ENCODE measurements at regions not wholly inside any gene's neighbourhood (a gene's known extent, or its start where the extent isn't known, plus 50 kb on each side); places are given as distances from the start of the nearest gene placed in this dataset.
"Not testable (repeated sequence)": the region's sequence is repeated elsewhere in the genome, so short reads cannot be mapped to it uniquely, and the experiment has no call there.

GRCh38 chrX:40380655-40381488 is 199.9 kb upstream of the ATP6AP2 start:
- no peak for DNase-seq (ENCODE audit: extremely low read depth, low read depth)

DNA sequence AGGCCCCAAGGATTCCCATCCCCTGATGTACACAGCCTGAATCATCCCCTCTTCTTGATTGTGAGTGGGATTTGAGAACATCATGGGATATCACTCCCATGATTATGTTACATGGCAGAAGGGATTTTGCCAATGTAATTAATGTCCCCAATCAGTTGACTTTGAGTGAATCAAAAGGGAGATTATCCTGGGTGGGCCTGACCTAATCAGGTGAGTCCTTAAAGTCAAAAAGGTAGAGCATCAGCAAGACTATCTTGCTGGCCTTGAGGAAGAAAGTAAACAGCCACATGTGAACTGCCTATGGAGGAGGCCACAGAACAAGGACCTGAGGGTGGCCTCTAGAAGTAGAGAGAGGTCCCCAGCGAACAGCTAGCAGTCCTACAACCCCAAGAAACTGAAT is 203.1 kb upstream of the ATP6AP2 start:
- no peak for DNase-seq (ENCODE audit: extremely low read depth, low read depth)

DNA sequence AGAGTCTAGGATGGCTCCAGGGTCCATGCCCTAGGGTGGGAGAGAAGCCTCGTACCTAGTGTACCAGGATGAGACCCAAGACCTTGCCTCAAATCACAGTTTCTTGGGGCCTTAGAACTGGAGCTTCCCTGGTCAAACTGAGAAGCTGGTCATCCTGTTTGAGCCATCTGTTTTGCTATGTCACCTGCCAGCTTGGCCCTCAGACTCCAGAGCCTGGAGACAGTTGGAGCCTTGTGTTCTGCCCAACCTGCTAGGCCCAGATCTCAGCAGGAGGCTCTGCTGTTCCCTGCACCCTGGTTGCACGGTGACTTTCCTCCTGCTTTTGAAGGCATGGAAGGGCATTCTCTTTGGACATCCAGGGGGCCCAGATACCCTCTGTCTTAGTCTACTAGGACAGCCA is 206.3 kb upstream of the ATP6AP2 start:
- no peak for DNase-seq (ENCODE audit: extremely low read depth, low read depth)

DNA sequence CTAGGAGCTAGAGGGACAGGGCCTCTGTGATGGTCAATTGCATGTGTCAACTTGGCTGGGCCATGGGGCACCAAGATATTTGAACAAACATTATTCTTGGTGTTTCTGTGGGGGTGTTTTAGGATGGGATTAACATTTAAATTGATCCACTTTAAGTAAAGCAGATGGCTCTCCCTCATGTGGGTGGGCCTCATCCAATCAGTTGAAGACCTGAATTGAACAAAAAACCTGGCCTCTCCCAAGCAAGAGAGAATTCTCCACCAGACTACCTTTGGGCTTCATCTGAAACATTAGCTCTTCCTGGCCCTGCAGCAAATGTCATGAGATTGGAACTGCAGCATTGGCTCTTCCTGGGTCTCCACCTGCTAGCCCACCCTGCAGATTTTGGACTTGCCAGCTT is 207.1 kb upstream of the ATP6AP2 start:
- no peak for DNase-seq (ENCODE audit: extremely low read depth, low read depth)

DNA sequence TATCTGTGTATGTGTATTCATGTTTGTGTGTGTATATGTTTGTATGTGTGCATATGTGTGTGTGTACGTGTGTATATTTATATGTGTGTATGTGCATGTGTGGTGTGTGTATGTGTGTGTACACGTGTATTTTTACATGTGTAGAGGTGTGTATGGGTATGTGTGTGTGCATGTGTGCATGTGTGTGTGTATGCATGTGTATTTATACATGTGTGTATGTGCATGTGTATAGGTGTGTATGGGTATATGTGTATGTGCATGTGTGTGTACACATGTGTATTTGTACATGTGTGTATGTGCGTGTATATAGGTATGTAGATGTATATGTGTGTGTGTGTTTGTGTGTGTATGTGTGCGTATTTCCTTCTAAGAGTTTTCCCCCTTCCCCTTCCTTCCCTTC is 207.7 kb upstream of the ATP6AP2 start:
- no peak for DNase-seq (ENCODE audit: extremely low read depth, low read depth)

GRCh38 chrX:40371376-40371775 is 209.4 kb upstream of the ATP6AP2 start:
- DNase-seq (ENCODE audit: extremely low read depth, low read depth), result no peak

GRCh38 chrX:40368611-40369061 is 212.1 kb upstream of the ATP6AP2 start:
- DNase-seq (ENCODE audit: extremely low read depth, low read depth), result no peak

GRCh38 chrX:40366661-40367060 is 214.1 kb upstream of the ATP6AP2 start:
- no peak for DNase-seq (ENCODE audit: extremely low read depth, low read depth)

DNA sequence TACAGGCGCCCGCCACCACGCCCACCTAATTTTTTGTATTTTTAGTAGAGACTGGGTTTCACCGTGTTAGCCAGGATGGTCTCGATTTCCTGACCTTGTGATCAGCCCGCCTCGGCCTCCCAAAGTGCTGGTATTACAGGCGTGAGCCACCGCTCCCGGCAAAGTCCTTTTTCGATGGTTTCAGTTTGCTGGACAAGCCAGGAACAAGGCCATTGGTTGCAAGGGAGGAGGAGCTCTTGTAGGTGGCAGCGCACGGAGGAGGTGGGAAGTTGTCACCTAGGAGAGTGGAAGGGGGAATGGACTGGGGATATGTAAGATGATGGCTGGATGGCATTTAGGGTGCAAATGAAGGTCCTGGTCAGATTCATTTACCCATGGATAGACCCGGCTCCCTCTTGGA is 218.5 kb upstream of the ATP6AP2 start:
- DNase-seq (ENCODE audit: extremely low read depth, low read depth), result not testable (repeated sequence)

DNA sequence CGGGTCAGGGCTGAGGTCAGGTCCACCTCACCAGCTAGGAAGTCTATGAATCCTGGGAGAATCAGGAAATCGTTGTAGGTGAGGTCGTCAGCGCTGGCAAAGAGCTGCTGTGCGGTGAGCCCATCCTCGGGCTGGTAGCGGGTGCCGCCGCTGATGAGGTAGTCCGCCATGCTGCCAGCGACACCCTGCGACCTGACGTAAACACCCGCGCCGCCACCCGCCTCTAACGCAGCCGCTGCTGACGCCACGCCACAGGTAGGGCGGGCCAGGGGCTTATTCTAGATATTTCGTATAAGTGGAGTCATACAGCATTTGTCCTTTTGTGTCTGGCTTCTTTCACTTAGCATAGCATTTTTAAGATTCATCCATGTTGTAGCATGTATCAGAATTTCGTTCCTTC is 220.2 kb upstream of the ATP6AP2 start:
- DNase-seq (ENCODE audit: extremely low read depth, low read depth), result no peak

GRCh38 chrX:40359593-40359992 is 221.2 kb upstream of the ATP6AP2 start:
- no peak for DNase-seq (ENCODE audit: extremely low read depth, low read depth)

GRCh38 chrX:40358994-40359393 is 221.8 kb upstream of the ATP6AP2 start:
- no peak for DNase-seq (ENCODE audit: extremely low read depth, low read depth)

GRCh38 chrX:40349251-40349650 is 231.5 kb upstream of the ATP6AP2 start:
- DNase-seq (ENCODE audit: extremely low read depth, low read depth), result no peak

- DNase-seq (ENCODE audit: extremely low read depth, low read depth), result no peak
Observed at GRCh38 chrX:40346379-40346778, 234.4 kb upstream of the ATP6AP2 start.

- no peak for DNase-seq (ENCODE audit: extremely low read depth, low read depth)
Observed at GRCh38 chrX:40343319-40343718, 237.5 kb upstream of the ATP6AP2 start.

GRCh38 chrX:40340116-40340515 is 240.7 kb upstream of the ATP6AP2 start:
- no peak for DNase-seq (ENCODE audit: extremely low read depth, low read depth)

DNA sequence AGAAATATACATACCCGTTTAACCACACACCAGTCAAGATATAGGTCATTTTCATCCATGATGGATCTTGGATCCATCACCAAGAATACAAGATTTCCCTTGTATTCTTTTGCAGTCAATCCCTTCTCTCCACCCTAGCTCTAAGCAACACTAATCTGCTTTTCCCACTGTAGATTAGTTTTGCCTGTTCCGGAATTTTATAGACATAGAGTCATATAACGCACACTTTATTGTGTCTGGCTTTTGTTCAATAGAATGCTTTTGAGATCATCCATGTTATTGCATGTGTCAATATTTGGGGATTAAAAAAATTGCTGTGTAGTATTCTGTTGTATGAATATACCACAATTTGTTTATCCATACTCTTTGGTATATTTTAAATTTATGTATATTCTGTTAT is 235.6 kb upstream of the BCOR start:
- no peak for DNase-seq (ENCODE audit: extremely low read depth, low read depth)

- no peak for DNase-seq (ENCODE audit: extremely low read depth, low read depth)
Observed at GRCh38 chrX:40331762-40332161, 234.0 kb upstream of the BCOR start.

DNA sequence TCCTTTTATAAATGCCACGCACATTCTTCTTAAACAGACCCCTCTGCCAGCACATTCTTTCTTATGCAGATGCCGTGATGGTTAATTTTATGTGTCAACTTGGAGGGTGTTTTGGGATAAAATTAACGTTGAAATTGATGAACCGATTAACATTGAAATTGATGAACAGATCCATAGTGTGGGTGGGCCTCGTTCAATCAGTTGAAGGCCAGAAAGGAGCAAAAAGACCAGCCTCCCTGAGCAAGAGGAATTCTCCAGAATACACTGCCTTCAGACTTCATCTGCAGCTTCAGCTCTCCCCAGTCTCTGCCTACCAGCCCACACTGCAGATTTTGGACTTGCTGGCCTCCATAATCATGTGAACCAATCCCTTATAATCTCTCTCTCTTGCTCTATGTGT is 233.6 kb upstream of the BCOR start:
- DNase-seq (ENCODE audit: extremely low read depth, low read depth), result no peak

DNA sequence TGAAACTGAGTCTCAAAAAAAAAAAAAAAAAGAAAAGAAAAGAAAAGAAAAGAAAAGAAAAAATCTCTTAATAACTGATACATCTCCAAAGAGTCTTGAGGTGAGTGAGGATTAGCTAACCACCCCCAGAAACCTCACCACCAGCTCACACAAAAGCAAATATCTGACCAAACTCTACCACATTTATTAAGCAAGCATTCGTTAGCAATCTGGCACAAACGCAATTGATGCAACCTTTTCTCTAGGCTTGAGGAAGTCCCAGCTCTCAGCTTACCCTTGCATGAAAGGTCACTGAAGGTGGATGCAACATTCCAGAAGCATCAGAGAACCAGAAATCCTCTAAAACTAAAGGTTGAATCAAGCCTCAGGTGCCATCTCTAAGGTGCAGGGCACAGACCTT is 231.9 kb upstream of the BCOR start:
- no peak for DNase-seq (ENCODE audit: extremely low read depth, low read depth)

DNA sequence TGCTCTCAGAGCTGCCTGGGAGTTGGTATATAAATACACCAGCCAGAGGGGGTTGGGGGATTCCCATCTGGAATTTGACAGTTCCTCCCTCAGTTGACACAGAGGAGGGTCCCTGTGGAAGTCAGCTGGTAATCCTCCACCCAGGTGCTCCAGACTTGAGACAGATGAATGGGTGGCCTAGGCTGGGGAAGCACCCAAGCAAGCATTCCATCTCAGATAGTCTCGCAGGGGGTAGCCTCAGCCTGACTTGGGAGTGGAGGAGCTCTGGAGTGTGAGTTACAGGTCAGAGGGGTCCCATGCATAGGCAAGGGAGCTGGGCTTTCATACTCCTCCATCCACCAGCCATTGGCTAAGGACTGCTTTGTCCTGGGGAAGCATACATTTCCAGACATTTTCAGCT is 229.3 kb upstream of the BCOR start:
- no peak for DNase-seq (ENCODE audit: extremely low read depth, low read depth)

GRCh38 chrX:40326186-40326965 is 228.6 kb upstream of the BCOR start:
- no peak for DNase-seq (ENCODE audit: extremely low read depth, low read depth)
